Effector memory CD4-positive, alpha-beta T cell (primary cell): ENCODE measurements at regions not wholly inside any gene's neighbourhood (a gene's known extent, or its start where the extent isn't known, plus 50 kb on each side); places are given as distances from the start of the nearest gene placed in this dataset.

Experiments
- DNase-seq, 3 donors: peaks; one replicate each; pipeline ENCODE4 v3.0.0-alpha.2; 2020
- H3K27ac ChIP-seq: 2 replicates; pipeline ENCODE4 v1.7.0; 2013; ENCODE audit warnings: mild to moderate bottlenecking, low read length, moderate library complexity; ENCODE audit not compliant: insufficient read depth, poor library complexity, severe bottlenecking
- H3K27me3 ChIP-seq: replicated peaks from 2 replicates; pipeline ENCODE4 v1.7.0; 2013; ENCODE audit warnings: mild to moderate bottlenecking, low read length; ENCODE audit not compliant: insufficient read depth, control insufficient read depth, poor library complexity, severe bottlenecking
- H3K36me3 ChIP-seq: 2 replicates; pipeline ENCODE4 v1.7.0; 2013; ENCODE audit warnings: mild to moderate bottlenecking, low read length, moderate library complexity; ENCODE audit not compliant: control insufficient read depth, insufficient read depth
- H3K4me1 ChIP-seq: 2 replicates; pipeline ENCODE4 v1.7.0; 2013; ENCODE audit warnings: low read length, mild to moderate bottlenecking; ENCODE audit not compliant: control insufficient read depth, insufficient read depth, poor library complexity, severe bottlenecking
- H3K4me3 ChIP-seq: 2 replicates; pipeline ENCODE4 v1.7.0; 2013; ENCODE audit warnings: low read length, low read depth, mild to moderate bottlenecking; ENCODE audit not compliant: insufficient read depth, poor library complexity, severe bottlenecking
- H3K9me3 ChIP-seq: 2 replicates; pipeline ENCODE4 v1.7.0; 2013; ENCODE audit warnings: mild to moderate bottlenecking, low read length, moderate library complexity; ENCODE audit not compliant: control insufficient read depth

- Histone ChIP-seq H3K9me3 (peaks cover 6% of the 10 kb centered on the region), H3K27me3 (no peaks in the 10 kb centered on the region), H3K27ac (no peak overlapping the region), H3K4me3 (no peak overlapping the region), H3K4me1 (peaks cover 33% of the 10 kb centered on the region), H3K36me3 (no peaks in the 10 kb centered on the region)
- DNase-seq: no peak
Observed at GRCh38 chr11:128315933-128316332, 271.4 kb downstream of the ETS1 start.

DNA sequence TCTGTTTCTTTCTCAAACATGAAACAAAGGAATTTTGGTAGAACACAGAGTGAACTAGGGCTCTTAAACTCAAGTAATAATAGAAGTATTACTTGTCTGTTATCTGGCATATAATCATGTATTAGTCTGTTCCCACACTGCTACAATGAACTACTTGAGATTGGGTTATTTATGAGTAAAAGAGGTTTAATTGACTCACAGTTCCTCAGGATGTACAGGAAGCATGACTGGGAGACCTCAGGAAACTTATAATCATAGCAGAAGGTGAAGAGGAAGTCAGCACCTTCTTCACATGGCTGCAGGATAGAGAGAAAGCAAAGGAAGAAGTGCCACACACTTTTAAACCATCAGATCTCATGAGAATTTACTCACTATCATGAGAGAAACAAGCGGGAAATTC lies 273.4 kb downstream of the ETS1 start:
- Histone ChIP-seq H3K36me3 (no peaks in the 10 kb centered on the region), H3K4me1 (peaks cover 37% of the 10 kb centered on the region), H3K4me3 (no peak overlapping the region), H3K27ac (no peak overlapping the region), H3K27me3 (no peaks in the 10 kb centered on the region), H3K9me3 (peaks cover 6% of the 10 kb centered on the region)
- no peak for DNase-seq

DNA sequence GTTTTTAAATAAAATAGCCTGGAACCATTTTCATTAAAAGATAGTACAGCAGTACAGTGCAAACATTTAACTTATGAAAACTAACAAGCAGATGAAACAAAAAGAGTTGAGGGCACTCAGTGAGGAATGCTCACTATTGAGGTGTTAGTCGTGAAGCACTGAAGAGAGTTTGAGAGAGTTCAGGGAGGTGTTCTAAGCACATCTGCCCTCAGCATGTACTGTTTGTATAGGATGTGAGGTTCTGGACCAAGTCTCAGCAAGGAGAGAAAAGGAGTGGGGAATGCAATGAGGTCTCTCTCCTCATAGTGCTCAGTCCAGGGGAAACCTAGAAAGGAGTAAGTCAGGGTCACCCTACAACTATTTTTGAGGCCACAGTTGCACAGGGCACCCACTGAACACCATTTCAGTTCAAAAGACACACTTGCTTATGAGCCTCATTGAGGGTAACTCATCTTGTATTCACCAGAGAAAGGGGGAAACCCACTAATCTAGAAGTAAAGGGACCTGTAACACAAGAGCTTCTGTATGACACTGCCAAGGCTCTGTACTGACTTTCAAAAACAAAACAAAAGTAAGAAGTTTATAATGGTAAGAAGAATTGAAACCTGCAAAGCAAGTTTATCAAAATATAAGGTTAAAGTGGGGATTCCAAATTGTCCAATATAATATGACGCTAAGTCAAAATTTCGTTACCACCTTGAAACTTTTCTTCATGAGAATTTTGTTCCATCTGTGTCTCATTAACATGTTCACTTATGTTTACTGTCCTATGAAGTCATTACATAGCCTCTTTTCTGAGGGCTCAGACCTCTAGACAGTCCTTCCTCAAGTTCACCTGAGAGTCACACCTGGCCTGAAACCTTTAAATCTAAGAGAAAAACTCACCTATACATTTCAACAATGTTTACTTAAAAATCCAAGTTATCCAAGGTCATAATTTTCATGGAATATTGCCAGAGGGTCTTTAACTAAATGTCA lies 275.3 kb downstream of the ETS1 start:
- Histone ChIP-seq H3K4me3 (no peak overlapping the region), H3K27me3 (no peaks in the 10 kb centered on the region), H3K27ac (peak overlapping the region; percentile 35), H3K4me1 (peaks cover 35% of the 10 kb centered on the region), H3K36me3 (no peaks in the 10 kb centered on the region), H3K9me3 (peaks cover 6% of the 10 kb centered on the region)
- no peak for DNase-seq

- Histone ChIP-seq H3K36me3 (no peaks in the 10 kb centered on the region), H3K4me1 (peaks cover 42% of the 10 kb centered on the region), H3K27me3 (no peaks in the 10 kb centered on the region), H3K9me3 (peaks cover 6% of the 10 kb centered on the region), H3K4me3 (no peak overlapping the region), H3K27ac (no peak overlapping the region)
- no peak for DNase-seq
Observed at GRCh38 chr11:128310676-128311445, 276.5 kb downstream of the ETS1 start.

- Histone ChIP-seq H3K4me3 (no peak overlapping the region), H3K4me1 (peaks cover 50% of the 10 kb centered on the region), H3K36me3 (no peaks in the 10 kb centered on the region), H3K27me3 (no peaks in the 10 kb centered on the region), H3K27ac (no peak overlapping the region), H3K9me3 (peaks cover 3% of the 10 kb centered on the region)
- no peak for DNase-seq
Observed at GRCh38 chr11:128310005-128310404, 277.4 kb downstream of the ETS1 start.

DNA sequence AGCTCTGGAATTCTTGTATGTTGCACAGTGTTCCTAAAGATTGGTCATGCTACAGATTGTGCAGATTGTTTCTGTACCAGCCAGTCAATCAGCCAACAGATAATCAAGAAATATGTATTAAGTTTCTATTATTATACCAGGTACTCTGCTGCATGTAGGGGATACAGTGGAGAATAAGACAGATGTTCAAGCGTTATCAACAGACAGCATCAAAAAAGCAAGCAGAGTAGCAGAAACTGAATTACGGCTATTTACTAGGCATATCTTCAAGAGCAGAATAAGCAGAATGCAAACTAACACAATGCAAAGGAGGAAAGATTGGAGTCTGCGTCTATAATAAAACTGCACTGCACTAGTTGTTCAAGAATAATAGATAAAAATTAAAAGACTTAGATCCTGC lies 278.6 kb downstream of the ETS1 start:
- Histone ChIP-seq H3K36me3 (no peaks in the 10 kb centered on the region), H3K27me3 (no peaks in the 10 kb centered on the region), H3K4me3 (no peak overlapping the region), H3K4me1 (peaks cover 62% of the 10 kb centered on the region), H3K27ac (no peak overlapping the region), H3K9me3 (no peaks in the 10 kb centered on the region)
- DNase-seq: no peak

GRCh38 chr11:128305588-128305987 lies 281.8 kb downstream of the ETS1 start:
- H3K27me3 ChIP-seq: no peaks in the 10 kb centered on the region
- H3K9me3 ChIP-seq: no peaks in the 10 kb centered on the region
- DNase-seq: no peak
- H3K4me3 ChIP-seq: no peak overlapping the region
- H3K27ac ChIP-seq: peak overlapping the region; percentile 98
- H3K4me1 ChIP-seq: peaks cover 73% of the 10 kb centered on the region
- H3K36me3 ChIP-seq: no peaks in the 10 kb centered on the region

- peak overlapping the region; percentile 98 for H3K27ac ChIP-seq
- H3K4me1 ChIP-seq: peaks cover 73% of the 10 kb centered on the region
- H3K4me3 ChIP-seq: no peak overlapping the region
- H3K36me3 ChIP-seq: no peaks in the 10 kb centered on the region
- H3K27me3 ChIP-seq: no peaks in the 10 kb centered on the region
- DNase-seq: no peak
- H3K9me3 ChIP-seq: no peaks in the 10 kb centered on the region
Observed at GRCh38 chr11:128304666-128305485, 282.5 kb downstream of the ETS1 start.

DNA sequence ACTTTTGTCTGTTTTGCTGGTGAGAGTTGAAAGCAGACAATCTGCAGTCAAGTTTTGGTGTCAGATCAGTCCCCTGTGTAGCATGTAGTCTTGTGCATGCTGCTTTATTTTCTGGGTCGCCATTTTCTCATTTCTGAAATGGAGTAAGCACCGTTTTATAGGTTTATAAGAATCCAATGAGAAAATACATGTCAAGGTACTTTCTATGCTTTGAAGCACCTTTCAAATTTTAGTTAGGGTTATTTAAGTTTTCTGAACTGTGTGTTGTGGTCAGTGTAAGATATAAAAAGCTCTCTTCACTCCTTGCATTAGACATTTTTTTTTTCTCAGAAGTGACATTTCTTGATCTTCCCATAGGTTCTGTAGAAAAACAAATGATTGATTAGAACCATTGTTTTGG lies 283.2 kb downstream of the ETS1 start:
- no peak for DNase-seq
- Histone ChIP-seq H3K4me1 (peaks cover 76% of the 10 kb centered on the region), H3K27me3 (no peaks in the 10 kb centered on the region), H3K4me3 (no peak overlapping the region), H3K27ac (peak overlapping the region; percentile 98), H3K36me3 (no peaks in the 10 kb centered on the region), H3K9me3 (no peaks in the 10 kb centered on the region)
